ENCODE measurements at regions not wholly inside any gene's neighbourhood (a gene's known extent, or its start where the extent isn't known, plus 50 kb on each side); places are given as distances from the start of the nearest gene placed in this dataset.

GRCh38 chrX:9110808-9111207 is 76.9 kb upstream of the FAM9B start:
- TF ChIP-seq RCOR1 (IDR thresholded peaks at IDR 0.05; ENCODE audit: insufficient replicate concordance, low read length) (no peak), POLR2A (IDR thresholded peaks at IDR 0.05; ENCODE audit: low read depth, low read length) (no peak), RAD21 (IDR thresholded peaks at IDR 0.05; ENCODE audit: low read length) (no peak)
- TF ChIP-seq, protein P1, sequence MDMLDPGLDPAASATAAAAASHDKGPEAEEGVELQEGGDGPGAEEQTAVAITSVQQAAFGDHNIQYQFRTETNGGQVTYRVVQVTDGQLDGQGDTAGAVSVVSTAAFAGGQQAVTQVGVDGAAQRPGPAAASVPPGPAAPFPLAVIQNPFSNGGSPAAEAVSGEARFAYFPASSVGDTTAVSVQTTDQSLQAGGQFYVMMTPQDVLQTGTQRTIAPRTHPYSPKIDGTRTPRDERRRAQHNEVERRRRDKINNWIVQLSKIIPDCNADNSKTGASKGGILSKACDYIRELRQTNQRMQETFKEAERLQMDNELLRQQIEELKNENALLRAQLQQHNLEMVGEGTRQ (IDR thresholded peaks at IDR 0.05; ENCODE audit: low read depth, low read length): no peak

All from IMR-90 (cell line).